Tibial artery (tissue), 4 donors: ENCODE measurements at regions not wholly inside any gene's neighbourhood (a gene's known extent, or its start where the extent isn't known, plus 50 kb on each side); places are given as distances from the start of the nearest gene placed in this dataset.

Source experiments
- DNase-seq, 2 donors: peaks; one replicate each; pipeline ENCODE4 v3.0.0-alpha.2; 2019
- H3K27ac ChIP-seq, 2 donors: fragments of 200-600 bp; sonication (generic) in 1 of 2; 1 replicate in 1 of 2; 2 replicates in 1 of 2; pipeline ENCODE4 v1.5.1; 2018 to 2019; ENCODE audit warnings: mild to moderate bottlenecking in 1 of 2
- H3K27me3 ChIP-seq, 2 donors: fragments of 200-600 bp; sonication (generic) in 1 of 2; one replicate each; pipeline versions ENCODE4 v1.5.1 to v1.6.0; 2016 to 2019
- H3K36me3 ChIP-seq, 3 donors: fragments of 200-600 bp; sonication (generic) in 2 of 3; one replicate each; pipeline ENCODE4 v1.5.1; 2016 to 2019; ENCODE audit warnings: mild to moderate bottlenecking in 2 of 3
- H3K4me1 ChIP-seq, 4 donors: fragments of 200-600 bp; sonication (generic) in 2 of 4; 1 replicate in 3 of 4; 2 replicates in 1 of 4; pipeline ENCODE4 v1.5.1; 2016 to 2019
- H3K4me3 ChIP-seq, 2 donors: fragments of 200-600 bp; sonication (generic) in 1 of 2; 1 replicate in 1 of 2; 2 replicates in 1 of 2; pipeline ENCODE4 v1.5.1; 2018 to 2019; ENCODE audit warnings: mild to moderate bottlenecking in 2 of 2
- H3K9me3 ChIP-seq, 3 donors: fragments of 200-600 bp; sonication (generic) in 1 of 3; one replicate each; pipeline ENCODE4 v1.5.1; 2016 to 2019
- intact Hi-C: fragments of 100-400 bp; cut with DNase I; formaldehyde crosslinking; loops from one replicate; pipeline ENCODE4 v1.15.0; 2023; ENCODE audit warnings: low total_unique reads
- TF ChIP-seq, protein P1 (sequence below), 2 experiments: fragments of 200-600 bp in 1 of 2; fragments of 450-650 bp in 1 of 2; IDR thresholded peaks; one replicate each; pipeline ENCODE4 v1.5.1; 2017 to 2019; ENCODE audit warnings: antibody characterized with exemption in 2 of 2, mild to moderate bottlenecking in 1 of 2, moderate library complexity in 1 of 2

DNA sequence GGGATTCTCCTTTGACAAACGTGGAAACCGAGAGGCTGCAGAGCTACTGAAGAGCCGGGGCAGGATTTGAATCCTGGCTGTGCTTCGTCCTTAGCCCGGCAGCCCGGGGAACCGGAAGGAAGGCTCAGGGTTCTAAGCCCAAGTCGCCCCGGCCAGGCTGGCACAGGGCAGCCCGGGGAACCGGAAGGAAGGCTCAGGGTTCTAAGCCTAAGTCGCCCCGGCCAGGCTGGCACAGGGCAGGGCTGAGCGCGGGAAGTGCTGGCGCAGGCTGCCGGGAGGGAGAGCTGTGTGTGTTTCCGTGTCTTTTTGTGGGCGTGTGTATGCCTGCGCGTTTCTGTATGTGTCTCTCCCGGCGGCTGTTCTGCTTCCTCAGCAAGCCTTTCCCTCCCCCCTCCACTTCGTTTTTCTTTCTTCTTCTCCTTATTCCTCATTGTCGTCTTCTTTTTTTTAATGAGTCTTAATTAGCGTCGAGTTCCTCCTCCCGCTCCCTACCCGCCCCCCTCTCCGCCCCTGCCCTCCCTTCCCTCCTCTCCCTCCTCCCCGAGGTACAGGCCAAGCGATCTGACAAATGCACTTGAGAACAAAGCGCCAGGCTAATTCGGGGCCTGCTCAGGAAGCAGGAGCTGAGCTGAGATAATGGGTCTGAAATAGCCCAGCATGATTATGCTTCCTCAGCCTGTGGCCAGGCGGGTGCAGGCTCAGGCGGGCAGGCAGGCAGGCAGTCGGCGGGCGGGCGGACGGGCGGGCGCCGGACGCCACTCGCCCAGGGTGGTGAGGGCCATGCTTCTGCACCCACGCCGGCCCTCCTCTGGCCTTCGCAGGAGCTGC lies 65.9 kb downstream of the EFNB1 start:
- intact Hi-C loops, result no loop called here
- H3K27me3 ChIP-seq, result no peaks in the 10 kb centered on the region
- no peaks in the 10 kb centered on the region for H3K9me3 ChIP-seq
- TF ChIP-seq, protein P1, sequence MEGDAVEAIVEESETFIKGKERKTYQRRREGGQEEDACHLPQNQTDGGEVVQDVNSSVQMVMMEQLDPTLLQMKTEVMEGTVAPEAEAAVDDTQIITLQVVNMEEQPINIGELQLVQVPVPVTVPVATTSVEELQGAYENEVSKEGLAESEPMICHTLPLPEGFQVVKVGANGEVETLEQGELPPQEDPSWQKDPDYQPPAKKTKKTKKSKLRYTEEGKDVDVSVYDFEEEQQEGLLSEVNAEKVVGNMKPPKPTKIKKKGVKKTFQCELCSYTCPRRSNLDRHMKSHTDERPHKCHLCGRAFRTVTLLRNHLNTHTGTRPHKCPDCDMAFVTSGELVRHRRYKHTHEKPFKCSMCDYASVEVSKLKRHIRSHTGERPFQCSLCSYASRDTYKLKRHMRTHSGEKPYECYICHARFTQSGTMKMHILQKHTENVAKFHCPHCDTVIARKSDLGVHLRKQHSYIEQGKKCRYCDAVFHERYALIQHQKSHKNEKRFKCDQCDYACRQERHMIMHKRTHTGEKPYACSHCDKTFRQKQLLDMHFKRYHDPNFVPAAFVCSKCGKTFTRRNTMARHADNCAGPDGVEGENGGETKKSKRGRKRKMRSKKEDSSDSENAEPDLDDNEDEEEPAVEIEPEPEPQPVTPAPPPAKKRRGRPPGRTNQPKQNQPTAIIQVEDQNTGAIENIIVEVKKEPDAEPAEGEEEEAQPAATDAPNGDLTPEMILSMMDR (IDR thresholded peaks at IDR 0.05), result no peak
- DNase-seq, result peak; percentile 63 to 77
- peak overlapping the region; percentile 82 to 91 for H3K27ac ChIP-seq
- peaks cover 0 to 24% (median 17%) of the 10 kb centered on the region in 4 donors for H3K4me1 ChIP-seq
- no peaks in the 10 kb centered on the region for H3K36me3 ChIP-seq
- peak overlapping the region; percentile 34 to 39 for H3K4me3 ChIP-seq

DNA sequence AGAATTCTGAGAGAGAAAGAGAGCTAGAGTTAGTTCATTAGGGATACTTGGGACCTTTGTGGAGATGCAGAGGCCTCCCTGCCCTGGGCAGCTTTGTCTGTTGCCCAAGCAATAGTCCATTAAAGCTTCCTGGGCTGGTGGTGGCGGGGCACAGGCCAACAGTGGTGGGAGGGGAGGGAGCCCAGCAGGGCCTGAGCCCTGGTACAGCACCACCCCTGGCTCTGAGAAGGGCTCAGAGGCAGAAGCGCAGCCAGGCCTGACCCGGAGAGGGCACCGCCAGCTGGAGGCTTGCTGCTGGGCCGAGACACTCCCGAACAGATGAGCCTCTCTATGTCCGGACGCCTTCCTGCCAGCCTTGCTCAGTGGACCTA lies 65.3 kb downstream of the EFNB1 start:
- peaks cover 0 to 24% (median 17%) of the 10 kb centered on the region in 4 donors for H3K4me1 ChIP-seq
- TF ChIP-seq, protein P1 (IDR thresholded peaks at IDR 0.05), result no peak
- no peaks in the 10 kb centered on the region for H3K27me3 ChIP-seq
- H3K36me3 ChIP-seq, result no peaks in the 10 kb centered on the region
- DNase-seq, result peak in 1 of 2 donors; percentile 64
- peak overlapping the region; percentile 34 to 39 for H3K4me3 ChIP-seq
- intact Hi-C loops, result no loop called here
- H3K27ac ChIP-seq, result peak overlapping the region; percentile 82 to 91
- H3K9me3 ChIP-seq, result no peaks in the 10 kb centered on the region

DNA sequence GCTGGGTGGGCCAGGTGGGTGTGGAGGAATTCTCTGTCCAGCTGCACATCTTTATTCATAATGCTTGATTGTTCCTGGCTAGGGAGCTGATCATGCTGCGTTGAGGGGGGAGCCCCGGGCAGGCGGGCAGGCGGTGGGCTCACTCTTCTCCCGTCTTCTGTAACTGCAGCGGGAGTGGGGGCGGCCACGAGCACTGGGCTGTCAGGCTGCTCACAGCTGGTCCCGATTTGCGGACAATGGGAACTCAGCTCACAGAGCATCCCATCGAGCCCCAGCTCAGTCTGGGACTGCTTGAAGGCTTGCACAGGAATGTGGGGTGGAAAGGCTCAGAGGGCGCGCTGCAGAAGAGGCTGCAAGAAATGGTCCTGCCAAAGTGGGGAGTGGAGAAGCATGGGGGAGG lies 63.8 kb downstream of the EFNB1 start:
- Histone ChIP-seq H3K27ac (no peak overlapping the region), H3K4me3 (no peak overlapping the region), H3K36me3 (no peaks in the 10 kb centered on the region), H3K4me1 (peaks cover 0 to 24% (median 17%) of the 10 kb centered on the region in 4 donors), H3K9me3 (no peaks in the 10 kb centered on the region), H3K27me3 (no peaks in the 10 kb centered on the region)
- TF ChIP-seq, protein P1 (IDR thresholded peaks at IDR 0.05), result no peak
- no peak for DNase-seq
- intact Hi-C loops, result no loop called here

DNA sequence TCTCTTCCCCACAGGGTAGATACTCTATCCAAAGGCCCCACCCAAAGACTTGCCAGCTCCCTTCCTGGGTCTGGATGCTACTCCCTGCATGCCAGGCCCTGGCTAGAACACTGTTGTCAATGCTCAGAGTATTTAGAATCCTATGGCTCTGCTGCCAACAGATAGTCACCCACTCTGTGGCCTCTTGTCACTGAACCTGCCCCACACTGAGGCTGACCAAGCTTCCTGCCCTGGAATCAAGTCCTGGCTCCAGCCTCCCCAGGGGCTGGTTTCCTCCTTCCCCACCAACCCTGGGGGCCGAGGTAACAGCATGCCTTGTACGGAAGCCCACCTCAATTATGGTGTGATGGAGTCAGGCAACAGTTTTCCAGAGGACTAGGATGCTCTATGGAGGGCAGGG lies 63.3 kb downstream of the EFNB1 start:
- no peaks in the 10 kb centered on the region for H3K36me3 ChIP-seq
- TF ChIP-seq, protein P1 (IDR thresholded peaks at IDR 0.05), result no peak
- no peaks in the 10 kb centered on the region for H3K27me3 ChIP-seq
- no peaks in the 10 kb centered on the region for H3K9me3 ChIP-seq
- intact Hi-C loops, result no loop called here
- H3K27ac ChIP-seq, result no peak overlapping the region
- DNase-seq, result no peak
- peaks cover 0 to 24% (median 17%) of the 10 kb centered on the region in 4 donors for H3K4me1 ChIP-seq
- H3K4me3 ChIP-seq, result no peak overlapping the region
